Stimulated activated naive B cell treated with anti-CD40 and anti-IgM and Interleukin-4, amounts not matched to agents 10 μg/mL and 1 μg/mL and 100 μg/mL, for 72 hours (primary cell): ENCODE measurements at regions not wholly inside any gene's neighbourhood (a gene's known extent, or its start where the extent isn't known, plus 50 kb on each side); places are given as distances from the start of the nearest gene placed in this dataset.
"Not testable (repeated sequence)": the region's sequence is repeated elsewhere in the genome, so short reads cannot be mapped to it uniquely, and the experiment has no call there.

Source experiments
- ATAC-seq, 2 donors: fragments of 150-1000 bp; cut with Tn5 transposase; replicated peaks; 2 replicates each; pipeline ENCODE4 v1.10.0; 2021; ENCODE audit warnings: moderate library complexity in 1 of 2
- DNase-seq: peaks from one replicate; pipeline ENCODE4 v3.0.0; 2021
- H3K27ac Mint-ChIP-seq: one replicate; pipeline ENCODE4 v1.8.0; 2022; ENCODE audit warnings: mild to moderate bottlenecking, mixed read lengths
- H3K27me3 Mint-ChIP-seq, 2 donors: one replicate each; pipeline ENCODE4 v1.8.0; 2022; ENCODE audit warnings: mixed read lengths in 2 of 2
- H3K36me3 Mint-ChIP-seq, 2 donors: one replicate each; pipeline ENCODE4 v1.8.0; 2022; ENCODE audit warnings: mixed read lengths in 2 of 2, mild to moderate bottlenecking in 1 of 2
- H3K4me1 Mint-ChIP-seq, 2 donors: one replicate each; pipeline ENCODE4 v1.8.0; 2022; ENCODE audit warnings: mixed read lengths in 2 of 2, mild to moderate bottlenecking in 1 of 2
- H3K4me3 Mint-ChIP-seq, 2 donors: one replicate each; pipeline ENCODE4 v1.8.0; 2022; ENCODE audit warnings: mild to moderate bottlenecking in 2 of 2, mixed read lengths in 2 of 2, moderate library complexity in 1 of 2
- H3K9me3 Mint-ChIP-seq, 2 donors: one replicate each; pipeline ENCODE4 v1.8.0; 2022; ENCODE audit warnings: mixed read lengths in 2 of 2, mild to moderate bottlenecking in 1 of 2

DNA sequence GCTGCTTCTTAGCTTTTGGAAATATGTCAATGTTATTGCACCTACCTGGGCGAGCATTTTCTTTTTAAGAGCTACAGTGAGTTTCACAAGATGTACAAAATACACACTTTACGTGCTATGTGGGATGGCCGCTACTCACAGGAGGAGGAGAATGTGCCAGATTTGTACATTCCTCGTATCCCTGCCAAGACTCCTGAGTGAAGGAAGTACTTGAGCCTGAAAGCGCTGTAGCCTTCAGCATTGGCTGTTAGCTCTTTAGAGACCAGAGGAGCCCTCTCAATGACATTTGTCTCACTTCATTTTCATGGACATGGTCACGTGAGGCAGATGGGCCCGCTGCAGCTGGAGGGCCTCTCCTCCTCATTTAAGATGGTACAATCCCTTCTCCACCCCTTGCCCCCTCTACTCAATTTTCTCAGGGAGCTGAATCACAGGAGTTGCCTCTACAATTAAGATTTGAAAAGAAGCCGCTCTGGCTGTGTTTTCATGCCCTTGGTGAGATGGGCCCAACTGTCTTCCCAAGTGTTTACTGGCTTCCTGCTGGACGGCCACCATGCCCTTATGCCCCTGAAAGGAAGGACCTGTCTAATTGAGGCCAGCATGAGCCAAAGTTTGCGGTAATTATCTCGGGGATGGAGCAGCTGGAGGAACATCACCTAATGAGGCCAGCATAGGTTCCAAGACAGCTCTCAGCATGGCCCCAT is 442.6 kb downstream of the PRDM2 start:
- Mint-ChIP-seq H3K27me3 (peaks cover 4 to 8% of the 10 kb centered on the region in 2 donors), H3K4me3 (no peak overlapping the region), H3K4me1 (no peaks in the 10 kb centered on the region), H3K36me3 (no peaks in the 10 kb centered on the region), H3K27ac (no peak overlapping the region), H3K9me3 (peaks cover 0 to 2% of the 10 kb centered on the region in 2 donors)
- no peak for DNase-seq
- ATAC-seq: no peak

DNA sequence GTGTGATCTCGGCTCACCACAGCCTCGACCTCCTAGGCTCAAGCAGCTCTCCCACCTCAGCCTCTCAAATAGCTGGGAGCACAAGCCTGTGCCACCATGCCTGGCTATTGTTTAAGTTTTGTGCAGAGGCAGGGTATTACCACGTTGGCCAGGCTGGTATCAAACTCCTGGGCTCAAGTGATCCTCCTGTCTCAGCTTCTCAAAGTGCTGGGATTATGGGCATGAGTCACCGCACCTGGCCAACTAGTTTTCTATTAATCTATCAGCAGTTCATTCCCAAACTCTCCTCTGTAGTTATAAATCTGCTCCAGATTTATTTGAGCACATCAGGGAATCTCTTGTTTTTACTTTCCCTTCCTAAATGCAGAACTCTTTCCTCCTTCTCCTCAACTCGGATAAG is 443.8 kb downstream of the PRDM2 start:
- no peak for DNase-seq
- peaks cover 0 to 3% of the 10 kb centered on the region in 2 donors for H3K27me3 Mint-ChIP-seq
- H3K9me3 Mint-ChIP-seq: peaks cover 0 to 2% of the 10 kb centered on the region in 2 donors
- no peak for ATAC-seq
- no peaks in the 10 kb centered on the region for H3K36me3 Mint-ChIP-seq
- H3K27ac Mint-ChIP-seq: no peak overlapping the region
- no peaks in the 10 kb centered on the region for H3K4me1 Mint-ChIP-seq
- H3K4me3 Mint-ChIP-seq: no peak overlapping the region

- H3K36me3 Mint-ChIP-seq: no peaks in the 10 kb centered on the region
- DNase-seq (no peak), ATAC-seq (no peak)
- H3K4me3 Mint-ChIP-seq: no peak overlapping the region
- no peak overlapping the region for H3K27ac Mint-ChIP-seq
- H3K4me1 Mint-ChIP-seq: no peaks in the 10 kb centered on the region
- H3K9me3 Mint-ChIP-seq: peaks cover 0 to 2% of the 10 kb centered on the region in 2 donors
- H3K27me3 Mint-ChIP-seq: peaks cover 8 to 11% of the 10 kb centered on the region in 2 donors
Observed at GRCh38 chr1:14148526-14148925, 448.5 kb downstream of the PRDM2 start.

DNA sequence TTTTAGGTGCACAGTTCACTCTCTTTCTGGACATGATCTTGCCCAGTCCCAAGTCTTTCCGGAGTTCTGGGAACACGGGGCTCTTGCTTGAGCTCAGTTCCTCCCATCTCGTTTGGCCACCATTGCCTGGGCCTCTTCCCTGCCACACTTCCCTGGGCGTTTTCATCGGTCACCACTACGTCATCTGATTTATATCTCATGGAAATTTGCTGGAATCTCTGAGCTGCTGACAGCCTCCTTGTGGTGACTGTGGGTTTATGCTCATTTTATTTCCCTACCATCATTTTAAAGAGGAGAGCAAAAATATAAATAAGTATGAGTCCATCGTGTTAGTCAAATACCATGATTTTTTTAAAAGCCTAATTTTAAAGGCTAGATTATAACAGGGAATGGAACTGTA is 449.1 kb upstream of the KAZN start:
- ATAC-seq (no peak), DNase-seq (no peak)
- H3K4me1 Mint-ChIP-seq: no peaks in the 10 kb centered on the region
- peaks cover 0 to 3% of the 10 kb centered on the region in 2 donors for H3K9me3 Mint-ChIP-seq
- no peak overlapping the region for H3K27ac Mint-ChIP-seq
- no peaks in the 10 kb centered on the region for H3K36me3 Mint-ChIP-seq
- H3K4me3 Mint-ChIP-seq: no peak overlapping the region
- H3K27me3 Mint-ChIP-seq: peaks cover 8 to 11% of the 10 kb centered on the region in 2 donors

GRCh38 chr1:14156543-14156942 is 441.9 kb upstream of the KAZN start:
- H3K9me3 Mint-ChIP-seq: peaks cover 26 to 27% of the 10 kb centered on the region in 2 donors
- ATAC-seq (no peak), DNase-seq (no peak)
- peaks cover 2 to 7% of the 10 kb centered on the region in 2 donors for H3K27me3 Mint-ChIP-seq
- H3K36me3 Mint-ChIP-seq: no peaks in the 10 kb centered on the region
- no peaks in the 10 kb centered on the region for H3K4me1 Mint-ChIP-seq
- no peak overlapping the region for H3K4me3 Mint-ChIP-seq
- H3K27ac Mint-ChIP-seq: no peak overlapping the region

GRCh38 chr1:14160781-14161180 is 437.7 kb upstream of the KAZN start:
- ATAC-seq: no peak
- Mint-ChIP-seq H3K9me3 (peaks cover 26 to 35% of the 10 kb centered on the region in 2 donors), H3K27ac (no peak overlapping the region), H3K27me3 (no peaks in the 10 kb centered on the region), H3K4me1 (no peaks in the 10 kb centered on the region), H3K4me3 (no peak overlapping the region), H3K36me3 (no peaks in the 10 kb centered on the region)
- no peak for DNase-seq

DNA sequence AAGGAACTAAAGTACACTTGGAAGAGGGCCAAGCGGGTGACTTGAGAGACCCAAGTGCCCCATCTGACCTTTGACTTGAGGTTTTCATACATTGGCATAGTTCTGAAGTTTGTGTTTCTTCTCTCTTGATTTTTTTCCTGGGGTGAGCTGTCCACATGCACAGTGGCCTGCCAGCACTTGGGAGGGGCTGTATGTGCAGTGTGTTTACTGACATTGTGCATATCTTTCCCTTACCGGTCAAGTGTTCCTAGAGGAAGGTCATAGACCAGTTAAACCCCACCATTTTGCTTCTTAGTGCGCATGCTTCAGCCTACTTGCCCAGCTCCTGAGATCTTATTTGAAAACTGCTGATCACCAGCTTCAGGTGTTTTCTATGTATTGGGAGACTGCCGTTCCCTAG is 435.2 kb upstream of the KAZN start:
- Mint-ChIP-seq H3K4me3 (no peak overlapping the region), H3K27ac (no peak overlapping the region), H3K4me1 (no peaks in the 10 kb centered on the region), H3K36me3 (no peaks in the 10 kb centered on the region), H3K9me3 (peaks cover 16 to 20% of the 10 kb centered on the region in 2 donors), H3K27me3 (no peaks in the 10 kb centered on the region)
- ATAC-seq (no peak), DNase-seq (no peak)

- DNase-seq (no peak), ATAC-seq (no peak)
- peaks cover 10 to 14% of the 10 kb centered on the region in 2 donors for H3K9me3 Mint-ChIP-seq
- H3K27ac Mint-ChIP-seq: no peak overlapping the region
- H3K4me3 Mint-ChIP-seq: no peak overlapping the region
- peaks cover 0 to 7% of the 10 kb centered on the region in 2 donors for H3K27me3 Mint-ChIP-seq
- H3K36me3 Mint-ChIP-seq: no peaks in the 10 kb centered on the region
- no peaks in the 10 kb centered on the region for H3K4me1 Mint-ChIP-seq
Observed at GRCh38 chr1:14165371-14165801, 433.1 kb upstream of the KAZN start.

DNA sequence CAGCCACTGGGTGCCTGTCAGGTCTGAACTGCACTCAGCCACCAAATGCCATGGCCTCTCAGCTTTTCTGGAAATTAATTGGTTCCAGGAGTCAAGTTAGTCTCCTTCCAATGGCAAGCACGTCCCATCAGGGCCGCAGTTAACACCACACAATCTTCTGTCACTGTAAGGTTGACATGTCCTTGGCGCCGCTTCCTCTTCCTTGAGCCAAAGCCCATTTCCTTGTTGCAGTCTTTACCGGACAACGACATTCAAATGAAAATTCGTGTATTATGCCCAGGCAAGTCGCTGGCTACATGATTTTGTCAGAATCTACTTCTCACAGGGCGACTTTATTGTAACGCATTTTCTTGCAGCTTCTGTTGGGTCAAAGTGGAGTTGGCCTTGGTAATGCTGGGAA is 430.6 kb upstream of the KAZN start:
- H3K27me3 Mint-ChIP-seq: peaks cover 0 to 7% of the 10 kb centered on the region in 2 donors
- peaks cover 13 to 16% of the 10 kb centered on the region in 2 donors for H3K9me3 Mint-ChIP-seq
- ATAC-seq (no peak), DNase-seq (no peak)
- no peaks in the 10 kb centered on the region for H3K36me3 Mint-ChIP-seq
- H3K4me3 Mint-ChIP-seq: no peak overlapping the region
- no peak overlapping the region for H3K27ac Mint-ChIP-seq
- no peaks in the 10 kb centered on the region for H3K4me1 Mint-ChIP-seq

- no peak overlapping the region for H3K4me3 Mint-ChIP-seq
- ATAC-seq (no peak), DNase-seq (no peak)
- H3K27me3 Mint-ChIP-seq: peaks cover 0 to 7% of the 10 kb centered on the region in 2 donors
- H3K4me1 Mint-ChIP-seq: no peaks in the 10 kb centered on the region
- H3K9me3 Mint-ChIP-seq: peaks cover 7 to 12% of the 10 kb centered on the region in 2 donors
- H3K27ac Mint-ChIP-seq: no peak overlapping the region
- H3K36me3 Mint-ChIP-seq: no peaks in the 10 kb centered on the region
Observed at GRCh38 chr1:14168326-14169063, 430.0 kb upstream of the KAZN start.

GRCh38 chr1:14173598-14173997 is 424.9 kb upstream of the KAZN start:
- H3K36me3 Mint-ChIP-seq: no peaks in the 10 kb centered on the region
- DNase-seq (no peak), ATAC-seq (no peak)
- peaks cover 4 to 8% of the 10 kb centered on the region in 2 donors for H3K9me3 Mint-ChIP-seq
- H3K4me1 Mint-ChIP-seq: no peaks in the 10 kb centered on the region
- H3K4me3 Mint-ChIP-seq: no peak overlapping the region
- peaks cover 7 to 15% of the 10 kb centered on the region in 2 donors for H3K27me3 Mint-ChIP-seq
- no peak overlapping the region for H3K27ac Mint-ChIP-seq

DNA sequence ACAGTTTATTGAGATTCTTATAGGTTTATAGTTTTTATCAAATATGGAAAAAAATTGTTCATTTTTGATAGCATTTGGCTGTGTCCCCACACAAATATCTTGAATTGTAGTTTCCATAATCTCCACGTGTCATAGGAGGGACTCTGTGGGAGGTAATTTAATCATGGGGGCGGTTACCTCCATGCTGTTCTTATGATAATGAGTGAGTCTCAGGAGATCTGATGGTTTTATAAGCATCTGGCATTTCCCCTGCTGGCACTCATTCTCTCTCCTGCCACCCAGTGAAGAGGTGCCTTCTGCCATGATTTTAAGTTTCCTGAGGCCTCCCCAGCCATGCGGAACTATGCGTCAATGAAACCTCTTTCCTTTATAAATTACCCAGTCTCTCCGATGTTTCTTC is 420.6 kb upstream of the KAZN start:
- H3K9me3 Mint-ChIP-seq, H3K4me3 Mint-ChIP-seq, H3K4me1 Mint-ChIP-seq, ATAC-seq, H3K27ac Mint-ChIP-seq, H3K36me3 Mint-ChIP-seq, DNase-seq: not testable (repeated sequence)
- H3K27me3 Mint-ChIP-seq: peaks cover 19 to 51% of the 10 kb centered on the region in 2 donors

- no peak for DNase-seq
- H3K27ac Mint-ChIP-seq: no peak overlapping the region
- ATAC-seq: no peak
- peaks cover 23 to 60% of the 10 kb centered on the region in 2 donors for H3K27me3 Mint-ChIP-seq
- no peak overlapping the region for H3K4me3 Mint-ChIP-seq
- no peaks in the 10 kb centered on the region for H3K4me1 Mint-ChIP-seq
- H3K9me3 Mint-ChIP-seq: peaks cover 0 to 3% of the 10 kb centered on the region in 2 donors
- H3K36me3 Mint-ChIP-seq: no peaks in the 10 kb centered on the region
Observed at GRCh38 chr1:14180738-14181137, 417.7 kb upstream of the KAZN start.

DNA sequence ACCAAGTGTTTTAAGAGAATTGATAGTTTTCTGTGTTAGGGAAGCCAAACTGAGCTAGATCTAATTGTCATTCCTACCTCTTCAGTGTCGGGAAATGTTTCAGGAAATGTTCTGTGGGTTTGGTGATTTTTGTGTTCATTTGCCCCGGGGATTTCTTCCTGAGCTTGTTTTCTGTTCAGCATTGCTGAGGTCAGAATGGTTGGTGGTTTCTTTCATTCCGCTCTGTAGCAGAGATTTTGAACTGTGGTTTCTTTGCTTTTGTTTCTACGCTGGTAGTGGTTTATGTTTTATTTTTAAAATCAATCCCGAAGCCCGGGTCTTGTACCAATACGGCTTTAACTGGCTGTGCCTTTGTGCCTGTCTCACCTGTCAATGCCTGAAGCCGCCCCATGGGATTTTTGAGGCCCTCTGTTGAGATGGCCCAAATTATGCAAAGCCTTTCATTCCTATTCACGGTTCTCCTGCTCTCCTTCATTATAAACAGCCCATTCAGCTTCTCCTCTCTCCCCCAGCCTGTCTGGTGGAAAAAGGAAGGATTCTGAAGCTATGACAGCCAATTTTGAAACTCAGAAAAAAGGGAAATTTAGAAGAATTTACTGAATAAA is 417.2 kb upstream of the KAZN start:
- Mint-ChIP-seq H3K36me3 (no peaks in the 10 kb centered on the region), H3K27me3 (peaks cover 25 to 63% of the 10 kb centered on the region in 2 donors), H3K27ac (no peak overlapping the region), H3K4me3 (no peak overlapping the region), H3K4me1 (no peaks in the 10 kb centered on the region), H3K9me3 (peaks cover 0 to 3% of the 10 kb centered on the region in 2 donors)
- ATAC-seq: no peak
- DNase-seq: no peak

GRCh38 chr1:14182856-14183255 is 415.6 kb upstream of the KAZN start:
- no peak overlapping the region for H3K27ac Mint-ChIP-seq
- H3K4me3 Mint-ChIP-seq: no peak overlapping the region
- H3K27me3 Mint-ChIP-seq: peaks cover 31 to 64% of the 10 kb centered on the region in 2 donors
- H3K4me1 Mint-ChIP-seq: no peaks in the 10 kb centered on the region
- H3K36me3 Mint-ChIP-seq: no peaks in the 10 kb centered on the region
- no peak for DNase-seq
- H3K9me3 Mint-ChIP-seq: peaks cover 0 to 3% of the 10 kb centered on the region in 2 donors
- ATAC-seq: no peak
